ENCODE measurements at regions not wholly inside any gene's neighbourhood (a gene's known extent, or its start where the extent isn't known, plus 50 kb on each side); places are given as distances from the start of the nearest gene placed in this dataset.
"Not testable (repeated sequence)": the region's sequence is repeated elsewhere in the genome, so short reads cannot be mapped to it uniquely, and the experiment has no call there.

DNA sequence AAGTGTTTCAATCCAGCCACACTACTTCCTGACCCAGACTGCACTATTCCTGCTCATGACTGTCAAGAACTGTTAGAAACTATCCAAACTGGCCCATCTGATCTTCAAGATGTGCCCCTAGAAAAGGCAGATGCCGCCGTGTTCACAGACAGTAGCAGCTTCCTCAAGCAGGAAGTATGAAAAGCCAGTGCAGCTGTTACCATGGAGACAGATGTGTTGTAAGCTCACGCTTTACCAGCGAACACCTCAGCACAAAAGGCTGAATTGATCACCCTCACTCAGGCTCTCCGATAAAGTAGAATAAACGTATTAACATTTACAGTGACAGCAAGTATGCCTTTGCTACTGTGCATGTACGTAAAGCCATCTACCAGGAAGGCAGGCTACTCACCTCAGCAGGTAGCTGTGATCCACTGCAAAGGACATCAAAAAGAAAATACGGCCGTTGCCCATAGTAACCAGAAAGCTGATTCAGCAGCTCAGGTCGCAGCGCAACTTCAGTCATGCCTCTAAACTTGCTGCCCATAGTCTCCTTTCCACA lies 132.9 kb upstream of the ROPN1B start:
- TF ChIP-seq POLR2A (IDR thresholded peaks at IDR 0.05) = not testable (repeated sequence)
- TF ChIP-seq, protein P1, sequence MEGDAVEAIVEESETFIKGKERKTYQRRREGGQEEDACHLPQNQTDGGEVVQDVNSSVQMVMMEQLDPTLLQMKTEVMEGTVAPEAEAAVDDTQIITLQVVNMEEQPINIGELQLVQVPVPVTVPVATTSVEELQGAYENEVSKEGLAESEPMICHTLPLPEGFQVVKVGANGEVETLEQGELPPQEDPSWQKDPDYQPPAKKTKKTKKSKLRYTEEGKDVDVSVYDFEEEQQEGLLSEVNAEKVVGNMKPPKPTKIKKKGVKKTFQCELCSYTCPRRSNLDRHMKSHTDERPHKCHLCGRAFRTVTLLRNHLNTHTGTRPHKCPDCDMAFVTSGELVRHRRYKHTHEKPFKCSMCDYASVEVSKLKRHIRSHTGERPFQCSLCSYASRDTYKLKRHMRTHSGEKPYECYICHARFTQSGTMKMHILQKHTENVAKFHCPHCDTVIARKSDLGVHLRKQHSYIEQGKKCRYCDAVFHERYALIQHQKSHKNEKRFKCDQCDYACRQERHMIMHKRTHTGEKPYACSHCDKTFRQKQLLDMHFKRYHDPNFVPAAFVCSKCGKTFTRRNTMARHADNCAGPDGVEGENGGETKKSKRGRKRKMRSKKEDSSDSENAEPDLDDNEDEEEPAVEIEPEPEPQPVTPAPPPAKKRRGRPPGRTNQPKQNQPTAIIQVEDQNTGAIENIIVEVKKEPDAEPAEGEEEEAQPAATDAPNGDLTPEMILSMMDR (IDR thresholded peaks at IDR 0.05) = not testable (repeated sequence)

Data from right lobe of liver (tissue), 4 donors.